Calu3 (cell line): ENCODE measurements at regions not wholly inside any gene's neighbourhood (a gene's known extent, or its start where the extent isn't known, plus 50 kb on each side); places are given as distances from the start of the nearest gene placed in this dataset.
"Not testable (repeated sequence)": the region's sequence is repeated elsewhere in the genome, so short reads cannot be mapped to it uniquely, and the experiment has no call there.

Experiments
- BruUV-seq: library from RNA; stranded (reverse); fragments of 400-500 nt; replicated peaks from 2 replicates; lab custom pipeline; 2021; lab: Mats Ljungman, UMichigan
- CTCF ChIA-PET: fragments of 300-600 bp; sonication (Branson Sonifier 250); formaldehyde crosslinking; loops from one replicate; lab custom pipeline; 2022; ENCODE audit warnings: antibody characterized with exemption; lab: Charles Lee
- DNase-seq: peaks from one replicate; pipeline ENCODE4 v3.0.0; 2022
- H3K27ac Mint-ChIP-seq: one replicate; pipeline ENCODE4 v1.8.0; 2022; ENCODE audit warnings: mixed read lengths; ENCODE audit not compliant: unreplicated experiment
- H3K27me3 Mint-ChIP-seq: one replicate; pipeline ENCODE4 v1.8.0; 2022; ENCODE audit warnings: mixed read lengths; ENCODE audit not compliant: unreplicated experiment
- H3K36me3 Mint-ChIP-seq: one replicate; pipeline ENCODE4 v1.8.0; 2022; ENCODE audit warnings: mild to moderate bottlenecking, moderate library complexity, mixed read lengths; ENCODE audit not compliant: insufficient read depth, unreplicated experiment
- H3K4me1 Mint-ChIP-seq: one replicate; pipeline ENCODE4 v1.8.0; 2022; ENCODE audit warnings: mild to moderate bottlenecking, low read depth, mixed read lengths; ENCODE audit not compliant: unreplicated experiment
- H3K4me3 Mint-ChIP-seq: one replicate; pipeline ENCODE4 v1.8.0; 2022; ENCODE audit warnings: mild to moderate bottlenecking, low read depth, moderate library complexity, mixed read lengths; ENCODE audit not compliant: unreplicated experiment
- H3K9me3 Mint-ChIP-seq: one replicate; pipeline ENCODE4 v1.8.0; 2022; ENCODE audit warnings: low read depth, mixed read lengths; ENCODE audit not compliant: unreplicated experiment
- intact Hi-C: fragments of 100-400 bp; cut with micrococcal nuclease; formaldehyde crosslinking; loops from one replicate; pipeline ENCODE4 v1.10.0; 2022; ENCODE audit not compliant: unreplicated experiment
- TF ChIP-seq, protein P1 (sequence below): fragments of 200-600 bp; IDR thresholded peaks from one replicate; pipeline ENCODE4 v1.8.0; 2022; ENCODE audit warnings: antibody characterized with exemption; ENCODE audit not compliant: unreplicated experiment

DNA sequence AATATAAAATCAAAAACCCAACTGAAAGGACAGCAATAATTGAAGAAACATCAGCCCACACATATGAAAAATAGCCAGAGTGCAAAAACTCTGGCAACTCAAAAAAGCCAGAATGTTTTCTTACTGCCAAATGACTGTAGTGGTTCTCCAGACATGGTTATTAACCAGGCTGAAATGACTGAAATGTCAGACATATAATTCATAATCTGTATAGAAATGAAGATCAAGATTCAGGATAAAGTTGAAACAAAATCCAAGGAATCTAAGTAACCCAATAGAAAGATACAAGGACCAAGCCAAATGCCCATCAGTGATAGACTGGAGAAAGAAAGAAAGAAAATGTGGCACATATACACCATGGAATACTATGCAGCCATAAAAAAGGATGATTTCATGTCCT is 553.3 kb upstream of the KLHL4 start:
- Mint-ChIP-seq H3K4me1 (no peaks in the 10 kb centered on the region), H3K9me3 (peaks cover 7% of the 10 kb centered on the region), H3K4me3 (no peak overlapping the region), H3K27ac (no peak overlapping the region), H3K36me3 (no peaks in the 10 kb centered on the region), H3K27me3 (no peaks in the 10 kb centered on the region)
- TF ChIP-seq, protein P1, sequence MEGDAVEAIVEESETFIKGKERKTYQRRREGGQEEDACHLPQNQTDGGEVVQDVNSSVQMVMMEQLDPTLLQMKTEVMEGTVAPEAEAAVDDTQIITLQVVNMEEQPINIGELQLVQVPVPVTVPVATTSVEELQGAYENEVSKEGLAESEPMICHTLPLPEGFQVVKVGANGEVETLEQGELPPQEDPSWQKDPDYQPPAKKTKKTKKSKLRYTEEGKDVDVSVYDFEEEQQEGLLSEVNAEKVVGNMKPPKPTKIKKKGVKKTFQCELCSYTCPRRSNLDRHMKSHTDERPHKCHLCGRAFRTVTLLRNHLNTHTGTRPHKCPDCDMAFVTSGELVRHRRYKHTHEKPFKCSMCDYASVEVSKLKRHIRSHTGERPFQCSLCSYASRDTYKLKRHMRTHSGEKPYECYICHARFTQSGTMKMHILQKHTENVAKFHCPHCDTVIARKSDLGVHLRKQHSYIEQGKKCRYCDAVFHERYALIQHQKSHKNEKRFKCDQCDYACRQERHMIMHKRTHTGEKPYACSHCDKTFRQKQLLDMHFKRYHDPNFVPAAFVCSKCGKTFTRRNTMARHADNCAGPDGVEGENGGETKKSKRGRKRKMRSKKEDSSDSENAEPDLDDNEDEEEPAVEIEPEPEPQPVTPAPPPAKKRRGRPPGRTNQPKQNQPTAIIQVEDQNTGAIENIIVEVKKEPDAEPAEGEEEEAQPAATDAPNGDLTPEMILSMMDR = no peak
- DNase-seq = no peak
- CTCF ChIA-PET = no interaction called here
- BruUV-seq = no TSS peak
- intact Hi-C loops = no loop called here

GRCh38 chrX:86981326-86981879 is 536.2 kb upstream of the KLHL4 start:
- Mint-ChIP-seq H3K27me3 (no peaks in the 10 kb centered on the region), H3K27ac (no peak overlapping the region), H3K4me3 (no peak overlapping the region), H3K36me3 (no peaks in the 10 kb centered on the region), H3K4me1 (no peaks in the 10 kb centered on the region), H3K9me3 (peaks cover 27% of the 10 kb centered on the region)
- intact Hi-C loops = no loop called here
- TF ChIP-seq, protein P1 = no peak
- BruUV-seq = no TSS peak
- DNase-seq = no peak
- CTCF ChIA-PET = no interaction called here

- intact Hi-C loops, CTCF ChIA-PET, BruUV-seq, DNase-seq, H3K4me1 Mint-ChIP-seq, H3K36me3 Mint-ChIP-seq, H3K27ac Mint-ChIP-seq, H3K27me3 Mint-ChIP-seq, H3K4me3 Mint-ChIP-seq: not testable (repeated sequence)
- H3K9me3 Mint-ChIP-seq = peaks cover 23% of the 10 kb centered on the region
Observed at GRCh38 chrX:86987351-86987750, 530.3 kb upstream of the KLHL4 start.

GRCh38 chrX:87003031-87003430 is 514.6 kb upstream of the KLHL4 start:
- Mint-ChIP-seq H3K9me3 (peaks cover 7% of the 10 kb centered on the region), H3K27me3 (no peaks in the 10 kb centered on the region), H3K4me3 (no peak overlapping the region), H3K4me1 (no peaks in the 10 kb centered on the region), H3K36me3 (no peaks in the 10 kb centered on the region), H3K27ac (no peak overlapping the region)
- intact Hi-C loops = no loop called here
- CTCF ChIA-PET = no interaction called here
- no TSS peak for BruUV-seq
- TF ChIP-seq, protein P1 = no peak
- DNase-seq = no peak

- TF ChIP-seq, protein P1 = no peak
- intact Hi-C loops = no loop called here
- Mint-ChIP-seq H3K4me3 (no peak overlapping the region), H3K4me1 (no peaks in the 10 kb centered on the region), H3K27me3 (no peaks in the 10 kb centered on the region), H3K27ac (no peak overlapping the region), H3K36me3 (no peaks in the 10 kb centered on the region), H3K9me3 (peaks cover 7% of the 10 kb centered on the region)
- no TSS peak for BruUV-seq
- CTCF ChIA-PET = no interaction called here
- no peak for DNase-seq
Observed at GRCh38 chrX:87005183-87005582, 512.4 kb upstream of the KLHL4 start.
